ENCODE measurements at regions not wholly inside any gene's neighbourhood (a gene's known extent, or its start where the extent isn't known, plus 50 kb on each side); places are given as distances from the start of the nearest gene placed in this dataset.
A peak's percentile ranks its signal among the peaks of the same experiment; 100 is the strongest.

DNA sequence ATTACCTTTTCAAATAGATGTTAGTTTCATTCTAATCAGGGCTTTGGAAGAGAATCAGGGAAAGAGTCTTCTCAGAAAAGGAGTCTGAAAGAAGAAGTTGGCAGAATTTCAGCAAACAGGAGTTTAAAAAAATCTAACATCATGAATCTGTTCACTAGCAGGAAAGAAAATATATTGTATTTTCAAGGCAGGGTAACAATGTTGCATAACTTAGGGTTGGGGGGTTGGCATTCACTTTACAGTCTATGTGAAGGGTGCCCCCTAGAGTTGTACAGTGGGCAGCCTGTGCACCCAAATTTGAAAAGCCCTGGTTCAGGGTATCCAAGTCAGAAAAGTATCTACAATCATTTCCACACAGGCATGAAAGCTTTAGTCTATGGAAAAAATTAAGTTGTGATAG lies 348.4 kb upstream of the SLC30A5 start (continued):
- TF ChIP-seq, protein P1, sequence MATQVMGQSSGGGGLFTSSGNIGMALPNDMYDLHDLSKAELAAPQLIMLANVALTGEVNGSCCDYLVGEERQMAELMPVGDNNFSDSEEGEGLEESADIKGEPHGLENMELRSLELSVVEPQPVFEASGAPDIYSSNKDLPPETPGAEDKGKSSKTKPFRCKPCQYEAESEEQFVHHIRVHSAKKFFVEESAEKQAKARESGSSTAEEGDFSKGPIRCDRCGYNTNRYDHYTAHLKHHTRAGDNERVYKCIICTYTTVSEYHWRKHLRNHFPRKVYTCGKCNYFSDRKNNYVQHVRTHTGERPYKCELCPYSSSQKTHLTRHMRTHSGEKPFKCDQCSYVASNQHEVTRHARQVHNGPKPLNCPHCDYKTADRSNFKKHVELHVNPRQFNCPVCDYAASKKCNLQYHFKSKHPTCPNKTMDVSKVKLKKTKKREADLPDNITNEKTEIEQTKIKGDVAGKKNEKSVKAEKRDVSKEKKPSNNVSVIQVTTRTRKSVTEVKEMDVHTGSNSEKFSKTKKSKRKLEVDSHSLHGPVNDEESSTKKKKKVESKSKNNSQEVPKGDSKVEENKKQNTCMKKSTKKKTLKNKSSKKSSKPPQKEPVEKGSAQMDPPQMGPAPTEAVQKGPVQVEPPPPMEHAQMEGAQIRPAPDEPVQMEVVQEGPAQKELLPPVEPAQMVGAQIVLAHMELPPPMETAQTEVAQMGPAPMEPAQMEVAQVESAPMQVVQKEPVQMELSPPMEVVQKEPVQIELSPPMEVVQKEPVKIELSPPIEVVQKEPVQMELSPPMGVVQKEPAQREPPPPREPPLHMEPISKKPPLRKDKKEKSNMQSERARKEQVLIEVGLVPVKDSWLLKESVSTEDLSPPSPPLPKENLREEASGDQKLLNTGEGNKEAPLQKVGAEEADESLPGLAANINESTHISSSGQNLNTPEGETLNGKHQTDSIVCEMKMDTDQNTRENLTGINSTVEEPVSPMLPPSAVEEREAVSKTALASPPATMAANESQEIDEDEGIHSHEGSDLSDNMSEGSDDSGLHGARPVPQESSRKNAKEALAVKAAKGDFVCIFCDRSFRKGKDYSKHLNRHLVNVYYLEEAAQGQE (IDR thresholded peaks at IDR 0.05; ENCODE audit: borderline replicate concordance), result peak; percentile 19; the same call in 1 of the 2 replicates
- TF ChIP-seq, protein P1 (CRISPR knock-in tag; IDR thresholded peaks at IDR 0.05; ENCODE audit: low read depth), result no peak
- TF ChIP-seq TEAD4 (IDR thresholded peaks at IDR 0.05; ENCODE audit: low read length) (no peak), TEAD4 (CRISPR knock-in tag; IDR thresholded peaks at IDR 0.05; ENCODE audit: borderline replicate concordance) (no peak), KHSRP (IDR thresholded peaks at IDR 0.05) (no peak), RAD21 (CRISPR knock-in tag; conservative IDR thresholded peaks at IDR 0.05 in 1 of 2, IDR thresholded peaks at IDR 0.05 in 1 of 2) (peak in 1 of 2 experiments; percentile 57; a peak in 2 of 4 replicates), CEBPB (tag; IDR thresholded peaks at IDR 0.05) (peak; percentile 61), CCAR2 (IDR thresholded peaks at IDR 0.05; ENCODE audit: low read depth, low read length) (no peak)

All from K562 (cell line).